ENCODE measurements at regions not wholly inside any gene's neighbourhood (a gene's known extent, or its start where the extent isn't known, plus 50 kb on each side); places are given as distances from the start of the nearest gene placed in this dataset.

DNA sequence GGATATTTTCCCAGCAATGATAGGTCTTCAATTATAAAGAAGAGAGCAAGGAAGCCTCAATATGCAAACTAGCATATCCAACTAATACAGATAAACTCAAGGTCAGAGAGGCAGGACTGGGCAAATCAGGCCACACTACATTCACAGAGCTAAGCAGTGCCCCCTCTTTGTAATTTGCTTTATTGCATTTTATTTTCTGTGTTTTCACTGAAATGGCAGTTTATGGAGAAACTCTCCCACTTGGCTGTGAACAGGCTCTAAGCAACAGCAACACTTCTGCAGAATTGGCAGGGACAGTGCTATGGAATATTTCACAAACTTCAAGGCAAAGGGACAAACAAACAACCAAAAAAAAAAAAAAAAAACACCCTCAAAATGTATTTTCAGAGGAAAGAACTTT lies 93.4 kb upstream of the SOD1 start:
- DNase-seq (ENCODE audit: low read depth): no peak

- peak; percentile 53 for DNase-seq (ENCODE audit: low read depth)
Observed at GRCh38 chr21:31564439-31564838, 95.1 kb upstream of the SOD1 start.

GRCh38 chr21:31560479-31560878 lies 99.0 kb upstream of the SOD1 start:
- no peak for DNase-seq (ENCODE audit: low read depth)

DNA sequence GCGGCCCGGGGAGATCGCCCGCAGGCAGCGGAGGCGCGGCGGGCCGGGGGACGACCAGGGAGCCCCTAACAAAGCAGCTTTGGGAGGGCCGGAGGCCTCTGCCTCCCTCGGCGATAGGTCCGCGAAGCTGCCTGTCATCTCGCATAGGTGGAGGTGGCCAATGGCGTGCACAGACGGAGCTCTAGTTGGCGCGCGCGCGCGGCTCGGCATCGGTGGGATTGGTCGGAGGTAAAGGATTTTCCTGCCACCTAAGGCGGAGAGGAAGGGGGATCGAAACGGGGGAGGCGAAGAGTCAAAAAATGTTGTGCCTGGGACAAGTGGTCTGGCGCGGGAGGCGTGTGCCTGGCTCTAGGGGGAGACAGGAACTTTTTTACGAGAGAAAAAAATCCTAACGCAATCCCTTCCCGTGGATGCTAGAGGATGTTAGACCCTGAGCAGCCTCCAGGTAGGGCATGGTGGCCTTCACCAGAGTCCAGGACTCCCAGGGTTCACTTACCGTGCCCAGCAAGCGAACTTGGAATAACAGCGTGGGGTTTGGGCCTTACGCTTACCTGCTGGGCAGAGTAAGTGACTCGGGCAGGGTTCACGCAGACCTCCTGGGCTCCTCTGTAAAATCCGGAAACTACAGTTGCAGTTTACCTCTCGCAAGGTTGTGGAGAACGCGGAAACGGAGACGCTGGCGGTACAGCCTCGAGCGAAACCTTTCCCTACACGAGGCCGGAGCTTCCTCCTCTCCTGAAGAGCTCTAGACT lies 99.9 kb upstream of the SOD1 start:
- DNase-seq (ENCODE audit: low read depth): peak; percentile 88

DNA sequence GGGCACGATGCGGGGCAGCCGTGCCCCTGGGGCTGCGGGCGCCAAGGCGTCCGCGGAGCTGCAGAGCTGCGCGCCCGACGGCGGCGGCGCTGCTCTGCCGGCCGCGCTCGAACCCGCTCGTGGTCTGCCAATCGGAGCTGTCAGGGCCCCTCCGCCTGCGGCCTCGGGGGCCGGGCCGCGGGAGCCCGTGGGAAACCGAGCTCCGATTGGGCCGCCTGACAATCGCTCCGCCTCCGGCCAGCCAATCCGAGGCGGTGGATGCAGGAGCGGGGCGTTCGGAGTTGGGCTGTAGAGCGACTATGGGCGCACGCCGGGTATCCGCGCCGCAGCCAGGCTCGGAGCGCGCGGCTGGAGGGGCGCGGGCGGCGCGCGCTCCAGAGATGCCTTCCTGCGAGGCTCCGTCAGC lies 100.5 kb upstream of the SOD1 start:
- DNase-seq (ENCODE audit: low read depth): peak; percentile 67

GRCh38 chr21:31558189-31558961 lies 101.1 kb upstream of the SOD1 start:
- DNase-seq (ENCODE audit: low read depth): no peak

DNA sequence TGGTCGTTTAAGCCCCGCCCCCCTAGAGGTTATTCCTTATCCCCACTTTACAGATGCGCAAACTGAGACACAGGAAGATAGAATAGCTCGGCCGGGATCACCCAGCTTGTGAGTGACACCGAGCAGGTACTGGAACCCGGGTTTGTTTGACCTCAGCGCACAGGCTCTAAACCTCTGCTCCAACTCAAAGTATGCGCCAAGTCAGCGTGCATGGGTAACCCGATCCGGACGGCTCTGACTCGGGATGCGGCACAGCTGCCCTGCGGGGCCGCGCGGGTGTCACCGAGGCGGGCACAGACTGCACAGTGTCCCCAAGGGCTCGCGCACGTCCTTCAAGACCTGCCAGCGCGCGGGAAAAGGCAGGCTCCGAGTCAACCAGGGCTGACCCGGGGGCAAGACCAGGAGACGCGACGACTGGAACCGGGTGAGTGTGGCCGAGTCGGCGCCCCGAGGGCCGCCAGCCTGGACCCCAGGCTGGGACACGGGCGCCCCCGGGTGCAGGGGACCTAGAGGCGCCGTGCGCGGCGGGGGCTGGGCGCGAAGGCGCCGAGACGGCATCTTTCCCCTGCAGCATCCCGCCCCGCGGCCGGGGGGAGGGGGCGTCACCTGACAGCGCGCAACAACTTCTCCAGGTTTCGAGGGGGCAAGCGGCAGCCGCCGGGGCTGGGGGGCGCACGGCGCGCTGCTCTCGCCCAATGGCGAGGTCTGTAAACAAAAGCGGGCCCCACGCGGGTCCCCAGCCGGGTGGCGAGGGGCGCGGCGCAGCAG lies 101.9 kb upstream of the SOD1 start:
- DNase-seq (ENCODE audit: low read depth): no peak

GRCh38 chr21:31556662-31557061 lies 102.8 kb upstream of the SOD1 start:
- no peak for DNase-seq (ENCODE audit: low read depth)

GRCh38 chr21:31555741-31556191 lies 103.7 kb upstream of the SOD1 start:
- no peak for DNase-seq (ENCODE audit: low read depth)

DNA sequence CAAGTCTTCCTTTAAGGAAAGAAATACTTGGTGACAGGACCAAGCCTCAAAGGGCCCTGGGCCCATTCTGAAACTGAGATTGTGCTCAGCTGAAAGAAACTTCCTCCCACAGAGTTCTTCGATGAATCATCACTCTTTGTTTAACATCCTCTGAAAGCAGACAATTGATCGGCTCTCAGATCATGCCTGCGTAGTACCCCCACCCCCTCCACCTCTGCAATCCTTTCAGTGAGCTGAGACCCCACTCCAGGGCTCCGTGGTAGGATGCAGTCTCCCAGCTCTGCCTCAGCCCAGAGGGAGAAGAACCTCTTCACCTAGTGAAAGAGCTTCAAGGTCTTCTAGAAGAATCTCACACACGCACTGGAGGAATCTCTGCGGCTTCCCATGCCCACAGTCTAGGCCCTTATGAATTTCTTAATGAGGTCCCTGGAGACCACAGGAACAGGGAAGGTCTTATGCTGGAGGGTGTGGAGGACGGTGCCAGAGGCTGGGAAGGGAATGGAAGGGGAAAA lies 104.9 kb upstream of the SOD1 start:
- DNase-seq (ENCODE audit: low read depth): peak; percentile 37

- DNase-seq (ENCODE audit: low read depth): no peak
Observed at GRCh38 chr21:31553926-31554325, 105.6 kb upstream of the SOD1 start.

GRCh38 chr21:31553461-31553860 lies 106.0 kb upstream of the SOD1 start:
- DNase-seq (ENCODE audit: low read depth): no peak

DNA sequence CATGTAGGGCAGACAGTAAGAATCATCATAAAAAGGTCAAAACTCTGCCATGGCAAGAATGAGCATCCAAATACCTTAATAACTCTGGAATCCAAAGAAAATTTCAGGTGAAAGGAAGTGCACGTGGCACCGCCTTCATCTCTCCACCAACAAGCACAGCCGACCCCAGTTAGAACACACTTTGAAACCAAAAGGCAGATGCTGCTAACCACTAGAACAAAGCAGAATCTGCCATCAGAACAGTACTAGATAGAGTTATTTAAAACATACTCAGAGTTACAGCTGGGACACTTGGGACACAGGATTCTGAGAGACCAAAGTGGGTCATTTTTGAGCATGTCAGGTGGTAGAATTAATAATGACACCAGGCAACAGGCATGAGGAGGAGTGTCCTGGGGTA lies 106.7 kb upstream of the SOD1 start:
- DNase-seq (ENCODE audit: low read depth): no peak

GRCh38 chr21:31550070-31550469 lies 109.4 kb upstream of the SOD1 start:
- DNase-seq (ENCODE audit: low read depth): no peak

DNA sequence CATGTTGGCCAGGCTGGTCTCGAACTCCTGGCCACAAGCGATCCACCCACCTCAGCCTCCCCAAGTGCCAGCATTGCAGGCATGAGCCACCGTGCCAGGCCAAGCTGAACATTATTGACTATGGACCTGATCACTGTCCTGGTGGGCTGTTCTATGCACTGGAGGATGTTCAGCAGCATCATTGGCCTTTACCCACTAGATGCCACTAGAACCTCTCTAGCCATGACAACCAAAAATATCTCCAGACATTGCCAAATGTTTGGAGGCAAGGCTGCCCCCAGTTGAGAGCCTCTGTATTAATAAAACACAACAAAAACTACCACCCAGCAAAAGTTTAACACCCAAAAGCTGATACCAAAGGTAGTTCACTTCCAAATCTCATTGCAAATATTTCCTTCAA lies 110.8 kb upstream of the SOD1 start:
- no peak for DNase-seq (ENCODE audit: low read depth)

GRCh38 chr21:31546443-31547170 lies 112.9 kb upstream of the SOD1 start:
- no peak for DNase-seq (ENCODE audit: low read depth)

DNA sequence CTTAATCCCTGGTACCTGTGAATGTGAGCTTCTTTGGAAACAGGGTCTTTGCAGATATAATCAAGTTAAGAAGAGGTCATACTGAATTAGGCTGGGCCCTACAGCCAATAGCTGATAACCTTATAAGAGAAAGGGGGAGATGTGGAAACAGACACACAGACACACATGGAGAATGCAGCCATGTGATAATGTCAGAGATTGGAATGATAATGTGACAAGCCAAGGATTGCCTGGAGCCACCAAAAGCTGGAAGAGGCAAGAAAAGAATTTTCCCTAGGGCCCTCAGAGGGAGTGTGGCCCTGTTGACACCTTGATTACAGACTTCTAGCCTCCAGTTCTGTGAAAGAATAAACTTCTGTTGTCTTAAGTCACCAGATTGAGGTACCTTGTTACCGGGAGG lies 114.5 kb upstream of the SOD1 start:
- no peak for DNase-seq (ENCODE audit: low read depth)

DNA sequence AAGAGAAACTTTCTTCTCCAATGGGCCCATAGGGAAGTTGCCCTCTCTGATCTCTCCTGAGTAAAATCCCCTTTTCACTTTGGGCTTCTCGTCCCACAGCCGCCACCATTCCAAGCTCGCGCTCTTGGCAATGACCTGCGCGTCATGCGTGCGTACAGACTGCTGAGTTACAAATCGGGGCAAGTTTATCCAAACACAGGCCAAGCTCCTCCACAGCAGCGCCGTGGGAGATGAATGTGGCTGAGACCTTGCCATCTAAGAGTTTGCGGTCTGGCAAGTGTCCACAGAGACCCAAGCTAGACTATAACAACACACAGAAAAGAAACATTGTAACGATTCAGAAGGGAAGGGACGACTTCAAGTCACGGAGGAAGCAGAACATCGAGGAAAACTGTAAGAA lies 116.3 kb upstream of the SOD1 start:
- no peak for DNase-seq (ENCODE audit: low read depth)

DNA sequence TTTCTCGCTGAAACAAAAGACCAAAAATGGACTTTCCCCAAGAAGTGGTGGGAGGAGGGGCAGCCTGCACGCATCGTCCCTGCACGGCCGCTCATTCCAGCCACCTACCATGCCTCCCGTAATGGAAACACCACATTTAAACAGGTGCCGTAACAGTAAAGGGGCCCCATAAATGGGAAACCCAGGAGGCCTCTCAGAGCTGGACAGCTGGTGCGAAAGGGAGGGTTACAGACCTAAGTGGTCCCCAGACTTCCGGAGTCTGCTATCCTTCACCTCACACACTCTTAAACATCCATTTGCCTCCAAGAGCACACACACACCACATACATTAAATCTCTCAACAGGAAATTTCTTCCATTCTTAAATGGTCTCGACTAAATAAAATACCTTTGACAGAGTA lies 120.7 kb upstream of the SOD1 start:
- DNase-seq (ENCODE audit: low read depth): no peak

GRCh38 chr21:31537872-31538576 lies 121.5 kb upstream of the SOD1 start:
- DNase-seq (ENCODE audit: low read depth): no peak

DNA sequence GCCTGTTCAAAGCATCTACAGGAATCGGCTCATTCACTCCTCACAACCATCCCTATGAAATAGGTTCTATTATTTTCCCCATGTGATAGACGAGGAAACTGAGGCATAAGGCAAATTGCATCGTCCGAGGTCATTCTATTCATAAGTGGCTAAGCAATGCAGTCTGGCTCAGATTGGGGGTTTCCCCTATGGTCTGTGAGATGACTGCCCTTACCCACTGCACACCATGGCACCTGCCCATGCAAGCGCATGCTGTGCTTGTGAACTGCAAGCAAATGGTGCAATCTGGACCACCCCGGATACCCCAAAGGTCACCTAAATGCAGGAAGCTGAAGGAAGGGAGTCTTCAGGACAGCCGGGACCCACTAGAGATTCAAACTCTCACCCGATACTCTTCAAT lies 123.4 kb upstream of the SOD1 start:
- DNase-seq (ENCODE audit: low read depth): no peak

Data from non-pigmented ciliary epithelial cell (primary cell).